IMR-90 (cell line): ENCODE measurements at regions not wholly inside any gene's neighbourhood (a gene's known extent, or its start where the extent isn't known, plus 50 kb on each side); places are given as distances from the start of the nearest gene placed in this dataset.

ENCODE experiments used
- ATAC-seq: fragments of 200-7000 bp; cut with Tn5 transposase; 2 replicates; pipeline ENCODE4 v1.9.1; 2020; ENCODE audit warnings: low read depth, mild to moderate bottlenecking, moderate library complexity
- BruUV-seq: library from RNA; stranded (reverse); fragments of 400-500 nt; replicated peaks from 2 replicates; lab custom pipeline; 2021; lab: Mats Ljungman, UMichigan
- CTCF ChIA-PET: fragments of 300-600 bp; formaldehyde crosslinking; extraction: SDS; loops from one replicate; lab custom pipeline; 2021; ENCODE audit warnings: antibody characterized with exemption; lab: Yijun Ruan, JAX
- POLR2A ChIA-PET: fragments of 300-600 bp; sonication (Branson Sonifier 250); formaldehyde crosslinking; loops from one replicate; lab custom pipeline; 2022; ENCODE audit warnings: antibody characterized with exemption; ENCODE audit not compliant: unreplicated experiment; lab: Charles Lee
- DNase-seq: peaks from one replicate; pipeline ENCODE4 v3.0.0; 2013
- H2AFZ ChIP-seq: replicated peaks from 2 replicates; pipeline ENCODE3; 2013; ENCODE audit warnings: low read length, mild to moderate bottlenecking; ENCODE audit not compliant: poor library complexity
- H2AK5ac ChIP-seq: 2 replicates; pipeline ENCODE4 v1.6.1; 2013; ENCODE audit warnings: low read depth, low read length, inconsistent platforms
- H2AK9ac ChIP-seq: replicated peaks from 2 replicates; pipeline ENCODE3; 2013; ENCODE audit warnings: mild to moderate bottlenecking, low read depth, low read length, moderate library complexity; ENCODE audit not compliant: poor library complexity
- H2BK120ac ChIP-seq: 2 replicates; pipeline ENCODE4 v1.6.1; 2013; ENCODE audit warnings: low read depth, low read length, inconsistent platforms
- H2BK15ac ChIP-seq: 3 replicates; pipeline ENCODE4 v1.6.1; 2013; ENCODE audit warnings: low read depth, low read length, inconsistent platforms
- H2BK20ac ChIP-seq: 2 replicates; pipeline ENCODE4 v1.6.1; 2013; ENCODE audit warnings: low read depth, mild to moderate bottlenecking, inconsistent platforms, low read length, moderate library complexity
- H2BK5ac ChIP-seq: 2 replicates; pipeline ENCODE4 v1.6.1; 2013; ENCODE audit warnings: mild to moderate bottlenecking, low read depth, low read length, inconsistent platforms; ENCODE audit not compliant: poor library complexity, severe bottlenecking
- H3K14ac ChIP-seq: replicated peaks from 2 replicates; pipeline ENCODE4 v1.6.1; 2013; ENCODE audit warnings: low read depth, low read length, inconsistent platforms
- H3K18ac ChIP-seq: 2 replicates; pipeline ENCODE4 v1.6.1; 2013; ENCODE audit warnings: low read depth, low read length, control low read depth
- H3K23ac ChIP-seq: 2 replicates; pipeline ENCODE4 v1.6.1; 2013; ENCODE audit warnings: low read depth, low read length, inconsistent platforms
- H3K27ac ChIP-seq: 2 replicates; pipeline ENCODE4 v1.5.1; 2013; ENCODE audit warnings: mild to moderate bottlenecking, control low read depth, low read length; ENCODE audit not compliant: insufficient read depth
- H3K27me3 ChIP-seq: 2 replicates; pipeline ENCODE4 v1.6.1; 2013; ENCODE audit warnings: low read length; ENCODE audit not compliant: control insufficient read depth, insufficient read depth
- H3K36me3 ChIP-seq: 2 replicates; pipeline ENCODE4 v1.6.1; 2013; ENCODE audit warnings: low read length, mixed read lengths; ENCODE audit not compliant: control insufficient read depth, insufficient read depth
- H3K4ac ChIP-seq: 2 replicates; pipeline ENCODE4 v1.6.1; 2013; ENCODE audit warnings: low read depth, low read length, inconsistent platforms
- H3K4me1 ChIP-seq: 2 replicates; pipeline ENCODE4 v1.6.1; 2013; ENCODE audit warnings: low read length, mixed read lengths; ENCODE audit not compliant: control insufficient read depth, insufficient read depth
- H3K4me2 ChIP-seq: 2 replicates; pipeline ENCODE4 v1.6.1; 2013; ENCODE audit warnings: low read depth, mild to moderate bottlenecking, control low read depth, low read length, moderate library complexity
- H3K4me3 ChIP-seq: 2 replicates; pipeline ENCODE4 v1.5.1; 2013; ENCODE audit warnings: low read depth, mild to moderate bottlenecking, control low read depth, low read length, moderate library complexity; ENCODE audit not compliant: insufficient read depth
- H3K56ac ChIP-seq: 2 replicates; pipeline ENCODE4 v1.6.1; 2013; ENCODE audit warnings: low read length, inconsistent platforms; ENCODE audit not compliant: insufficient read depth; ENCODE audit errors: extremely low read depth
- H3K79me1 ChIP-seq, 2 experiments: 2 replicates each; pipeline ENCODE4 v1.6.1; 2013; ENCODE audit warnings: low read length in 2 of 2, inconsistent platforms in 1 of 2, low read depth in 1 of 2
- H3K9ac ChIP-seq: 2 replicates; pipeline ENCODE4 v1.6.1; 2013; ENCODE audit warnings: low read depth, low read length, control low read depth
- H3K9me1 ChIP-seq: 2 replicates; pipeline ENCODE4 v1.6.1; 2013; ENCODE audit warnings: low read length, inconsistent platforms; ENCODE audit not compliant: insufficient read depth
- H3K9me3 ChIP-seq: 2 replicates; pipeline ENCODE4 v1.6.1; 2013; ENCODE audit warnings: low read length; ENCODE audit not compliant: control insufficient read depth, insufficient read depth
- H4K20me1 ChIP-seq: 2 replicates; pipeline ENCODE4 v1.6.1; 2013; ENCODE audit warnings: low read length, inconsistent platforms; ENCODE audit not compliant: insufficient read depth
- H4K5ac ChIP-seq: 2 replicates; pipeline ENCODE4 v1.6.1; 2013; ENCODE audit warnings: mild to moderate bottlenecking, low read depth, low read length, control low read depth
- H4K8ac ChIP-seq, 2 experiments: 2 replicates each; pipeline ENCODE4 v1.6.1; 2013; ENCODE audit warnings: low read depth in 2 of 2, low read length in 2 of 2, control low read depth in 1 of 2, inconsistent platforms in 1 of 2
- H4K91ac ChIP-seq: 2 replicates; pipeline ENCODE4 v1.6.1; 2013; ENCODE audit warnings: low read depth, low read length, inconsistent platforms; ENCODE audit not compliant: insufficient read depth
- CEBPB ChIP-seq: IDR thresholded peaks from 2 replicates; pipeline ENCODE4 v1.6.1; 2012; ENCODE audit warnings: low read depth, low read length, improper control_type of control experiment
- CHD1 ChIP-seq: IDR thresholded peaks from 2 replicates; pipeline ENCODE4 v1.6.1; 2012; ENCODE audit warnings: low read depth, low read length, improper control_type of control experiment
- FOS ChIP-seq: fragments of 150-350 bp; IDR thresholded peaks from 2 replicates; pipeline ENCODE4 v1.6.1; 2016; ENCODE audit warnings: low read depth, low read length
- MAFK ChIP-seq: IDR thresholded peaks from 2 replicates; pipeline ENCODE4 v1.6.1; 2012; ENCODE audit warnings: low read depth, low read length, improper control_type of control experiment
- MAZ ChIP-seq: IDR thresholded peaks from 2 replicates; pipeline ENCODE4 v1.6.1; 2012; ENCODE audit warnings: low read depth, mild to moderate bottlenecking, low read length, improper control_type of control experiment, moderate library complexity, borderline replicate concordance
- MXI1 ChIP-seq: IDR thresholded peaks from 2 replicates; pipeline ENCODE4 v1.6.1; 2012; ENCODE audit warnings: low read depth, mild to moderate bottlenecking, low read length, moderate library complexity, borderline replicate concordance
- NFE2L2 ChIP-seq: fragments of 150-350 bp; IDR thresholded peaks from 2 replicates; pipeline ENCODE4 v1.6.1; 2016; ENCODE audit warnings: low read depth, mild to moderate bottlenecking, low read length
- POLR2A ChIP-seq: IDR thresholded peaks from 2 replicates; pipeline ENCODE4 v1.6.1; 2012; ENCODE audit warnings: mild to moderate bottlenecking, low read depth, low read length
- RAD21 ChIP-seq: IDR thresholded peaks from 2 replicates; pipeline ENCODE4 v1.6.1; 2012; ENCODE audit warnings: low read length, improper control_type of control experiment
- RCOR1 ChIP-seq: IDR thresholded peaks from 2 replicates; pipeline ENCODE4 v1.6.1; 2012; ENCODE audit warnings: mild to moderate bottlenecking, low read length, improper control_type of control experiment; ENCODE audit not compliant: insufficient replicate concordance
- RFX5 ChIP-seq: IDR thresholded peaks from 2 replicates; pipeline ENCODE4 v1.8.0; 2012; ENCODE audit warnings: low read depth, mild to moderate bottlenecking, low read length, moderate library complexity
- SMC3 ChIP-seq: fragments of 150-350 bp; IDR thresholded peaks from 2 replicates; pipeline ENCODE4 v1.6.1; 2016; ENCODE audit warnings: low read depth, mild to moderate bottlenecking, antibody characterized with exemption, low read length, moderate library complexity
- WGBS, 2 experiments: methylation state at CpG; one replicate each; pipeline versions ENCODE4 v1.1.5 to v1.1.7; 2013; ENCODE audit warnings: missing lambda C conversion rate in 2 of 2; ENCODE audit not compliant: insufficient read length in 1 of 2; ENCODE audit errors: extremely low coverage in 2 of 2; 5-methylcytosine and 5-hydroxymethylcytosine counted together
- dilution Hi-C: fragments of 300-500 bp; cut with HindIII; formaldehyde crosslinking; loops from one replicate; pipeline ENCODE4 v1.14.3; 2018; ENCODE audit warnings: low sequenced_read_pairs; ENCODE audit not compliant: unreplicated experiment
- in situ Hi-C: fragments of 300-500 bp; cut with MboI; formaldehyde crosslinking; loops from 3 replicates; pipeline ENCODE4 v1.14.3; 2019; ENCODE audit warnings: low sequenced_read_pairs, inconsistent platforms, mixed read lengths
- intact Hi-C: fragments of 100-400 bp; cut with micrococcal nuclease; formaldehyde crosslinking; loops from 2 replicates; pipeline ENCODE4 v1.10.0; 2022
- TF ChIP-seq, protein P1 (sequence below): fragments of 150-350 bp; IDR thresholded peaks from 2 replicates; pipeline ENCODE4 v1.6.1; 2017; ENCODE audit warnings: mild to moderate bottlenecking, antibody characterized with exemption, low read length, low read depth
- TF ChIP-seq, protein P2 (sequence below): fragments of 150-350 bp; IDR thresholded peaks from 2 replicates; pipeline ENCODE4 v1.6.1; 2016; ENCODE audit warnings: low read depth, mild to moderate bottlenecking, low read length, moderate library complexity, borderline replicate concordance

DNA sequence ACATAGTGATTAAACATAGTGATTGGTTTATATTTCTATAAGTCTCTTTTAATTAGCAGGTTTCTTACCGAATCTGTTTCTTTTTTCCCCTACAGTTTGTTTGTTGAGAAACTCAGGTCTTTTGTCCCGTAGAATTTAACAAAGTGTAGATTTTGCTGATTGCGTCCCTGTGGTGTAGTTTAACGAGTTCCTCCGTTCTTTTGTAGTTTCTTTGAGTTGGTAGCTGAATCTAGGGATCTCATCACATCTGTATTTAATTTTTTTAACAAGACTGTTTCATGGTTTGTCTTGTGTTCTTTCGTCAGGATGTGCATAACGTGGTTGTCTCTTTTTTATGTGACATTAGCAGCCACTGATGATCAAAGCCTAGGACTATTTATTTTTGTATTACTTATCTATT is 111.1 kb downstream of the AKAP11 start:
- no peak for DNase-seq
- H2BK15ac ChIP-seq, result no peak overlapping the region
- no peak overlapping the region for H3K14ac ChIP-seq
- no peak overlapping the region for H4K5ac ChIP-seq
- no peak overlapping the region for H3K4me2 ChIP-seq
- ChIA-PET POLR2A (no interaction called here), CTCF (interaction anchor here (0.9 kb wide), 1 partner anchor 21 kb away, joined by 3 read pairs; no protein-coding TSS in a partner anchor)
- H3K56ac ChIP-seq, result no peak overlapping the region
- H3K9me3 ChIP-seq, result peaks cover 4% of the 10 kb centered on the region; the same call in 1 of the 2 replicates
- no peak overlapping the region for H3K9ac ChIP-seq
- no peak overlapping the region for H3K23ac ChIP-seq
- no peak overlapping the region for H2AFZ ChIP-seq
- no peak overlapping the region for H2AK5ac ChIP-seq
- H4K8ac ChIP-seq, result no peak overlapping the region
- H3K4me1 ChIP-seq, result no peaks in the 10 kb centered on the region
- H3K79me1 ChIP-seq, result no peaks in the 10 kb centered on the region
- dilution Hi-C loops, result no loop called here
- H3K36me3 ChIP-seq, result no peaks in the 10 kb centered on the region
- H4K91ac ChIP-seq, result no peak overlapping the region
- H3K27ac ChIP-seq, result no peak overlapping the region
- no peak for TF ChIP-seq FOS
- TF ChIP-seq POLR2A, result no peak
- no peak for TF ChIP-seq RCOR1
- no peak for TF ChIP-seq MAZ
- TF ChIP-seq, protein P1, sequence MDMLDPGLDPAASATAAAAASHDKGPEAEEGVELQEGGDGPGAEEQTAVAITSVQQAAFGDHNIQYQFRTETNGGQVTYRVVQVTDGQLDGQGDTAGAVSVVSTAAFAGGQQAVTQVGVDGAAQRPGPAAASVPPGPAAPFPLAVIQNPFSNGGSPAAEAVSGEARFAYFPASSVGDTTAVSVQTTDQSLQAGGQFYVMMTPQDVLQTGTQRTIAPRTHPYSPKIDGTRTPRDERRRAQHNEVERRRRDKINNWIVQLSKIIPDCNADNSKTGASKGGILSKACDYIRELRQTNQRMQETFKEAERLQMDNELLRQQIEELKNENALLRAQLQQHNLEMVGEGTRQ, result no peak
- no peak for TF ChIP-seq NFE2L2
- TF ChIP-seq CHD1, result no peak
- TF ChIP-seq, protein P2, sequence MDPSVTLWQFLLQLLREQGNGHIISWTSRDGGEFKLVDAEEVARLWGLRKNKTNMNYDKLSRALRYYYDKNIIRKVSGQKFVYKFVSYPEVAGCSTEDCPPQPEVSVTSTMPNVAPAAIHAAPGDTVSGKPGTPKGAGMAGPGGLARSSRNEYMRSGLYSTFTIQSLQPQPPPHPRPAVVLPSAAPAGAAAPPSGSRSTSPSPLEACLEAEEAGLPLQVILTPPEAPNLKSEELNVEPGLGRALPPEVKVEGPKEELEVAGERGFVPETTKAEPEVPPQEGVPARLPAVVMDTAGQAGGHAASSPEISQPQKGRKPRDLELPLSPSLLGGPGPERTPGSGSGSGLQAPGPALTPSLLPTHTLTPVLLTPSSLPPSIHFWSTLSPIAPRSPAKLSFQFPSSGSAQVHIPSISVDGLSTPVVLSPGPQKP, result no peak
- TF ChIP-seq RFX5, result no peak
- TF ChIP-seq MXI1, result no peak
- no peak for TF ChIP-seq RAD21
- TF ChIP-seq MAFK, result no peak
- no peak for TF ChIP-seq SMC3
- no peak for TF ChIP-seq CEBPB
- H2BK120ac ChIP-seq, result no peak overlapping the region
- intact Hi-C loops, result no loop called here
- H3K4me3 ChIP-seq, result no peak overlapping the region
- no peak for ATAC-seq
- H2AK9ac ChIP-seq, result no peak overlapping the region
- H3K9me1 ChIP-seq, result no peaks in the 10 kb centered on the region
- no peak overlapping the region for H2BK5ac ChIP-seq
- H3K27me3 ChIP-seq, result no peaks in the 10 kb centered on the region; the same call in 1 of the 2 replicates
- WGBS, 2 experiments, result no CpG with 5 or more reads among the region's 7 CpGs
- no peak overlapping the region for H3K18ac ChIP-seq
- in situ Hi-C loops, result no loop called here
- no peak overlapping the region for H2BK20ac ChIP-seq
- no TSS peak for BruUV-seq
- no peak overlapping the region for H3K4ac ChIP-seq
- no peaks in the 10 kb centered on the region for H4K20me1 ChIP-seq
